GM23338 (cell line): ENCODE measurements at regions not wholly inside any gene's neighbourhood (a gene's known extent, or its start where the extent isn't known, plus 50 kb on each side); places are given as distances from the start of the nearest gene placed in this dataset.

Experiments
- ATAC-seq: fragments of 200-7000 bp; cut with Tn5 transposase; 3 replicates; pipeline ENCODE4 v1.9.1; 2020
- DNase-seq: peaks from one replicate; pipeline ENCODE4 v3.0.0-alpha.2; 2015; ENCODE audit warnings: low spot score
- H2AFZ ChIP-seq: fragments of 200-600 bp; sonication (generic); 2 replicates; pipeline ENCODE4 v1.8.0; 2016; ENCODE audit warnings: antibody characterized with exemption, mild to moderate bottlenecking, moderate library complexity
- H3F3A ChIP-seq: fragments of 200-600 bp; sonication (generic); replicated peaks from 2 replicates; pipeline ENCODE4 v1.8.0; 2017; ENCODE audit warnings: antibody characterized with exemption, mixed run types, low read depth
- H3K27ac ChIP-seq: fragments of 200-600 bp; sonication (generic); 2 replicates; pipeline ENCODE4 v1.6.1; 2016; ENCODE audit warnings: low read depth
- H3K27me3 ChIP-seq: fragments of 200-600 bp; sonication (generic); 2 replicates; pipeline ENCODE4 v1.8.0; 2016; ENCODE audit warnings: mild to moderate bottlenecking, mixed run types, moderate library complexity; ENCODE audit not compliant: insufficient read depth
- H3K36me3 ChIP-seq: fragments of 200-600 bp; sonication (generic); 2 replicates; pipeline ENCODE4 v1.8.0; 2016; ENCODE audit warnings: mild to moderate bottlenecking; ENCODE audit not compliant: insufficient read depth
- H3K4me1 ChIP-seq: fragments of 200-600 bp; sonication (generic); 2 replicates; pipeline ENCODE4 v1.8.0; 2016; ENCODE audit warnings: mild to moderate bottlenecking, moderate library complexity; ENCODE audit not compliant: insufficient read depth
- H3K4me2 ChIP-seq: fragments of 200-600 bp; sonication (generic); 2 replicates; pipeline ENCODE4 v1.7.1; 2017; ENCODE audit warnings: mixed run types
- H3K4me3 ChIP-seq: fragments of 200-600 bp; sonication (generic); 2 replicates; pipeline ENCODE4 v1.6.1; 2016; ENCODE audit warnings: mixed run types
- H3K79me2 ChIP-seq: fragments of 200-600 bp; sonication (generic); replicated peaks from 2 replicates; pipeline ENCODE4 v1.8.0; 2017; ENCODE audit warnings: mild to moderate bottlenecking; ENCODE audit not compliant: insufficient read depth
- H3K9me2 ChIP-seq: fragments of 200-600 bp; sonication (generic); 2 replicates; pipeline ENCODE4 v1.8.0; 2017; ENCODE audit not compliant: insufficient read depth
- H4K20me1 ChIP-seq: fragments of 200-600 bp; sonication (generic); replicated peaks from 2 replicates; pipeline ENCODE4 v1.8.0; 2017; ENCODE audit warnings: mild to moderate bottlenecking; ENCODE audit not compliant: insufficient read depth
- H3K27ac Mint-ChIP-seq: 2 replicates; pipeline ENCODE4 v1.8.0; 2020; ENCODE audit warnings: inconsistent platforms, mild to moderate bottlenecking, moderate library complexity, mixed read lengths
- H3K27me3 Mint-ChIP-seq: 3 replicates; pipeline ENCODE4 v1.8.0; 2022; ENCODE audit warnings: low read depth, mild to moderate bottlenecking, moderate library complexity, mixed read lengths, inconsistent platforms; ENCODE audit not compliant: insufficient read depth, poor library complexity
- H3K36me3 Mint-ChIP-seq: 3 replicates; pipeline ENCODE4 v1.8.0; 2021; ENCODE audit warnings: low read depth, mild to moderate bottlenecking, inconsistent platforms, moderate library complexity, mixed read lengths
- H3K4me1 Mint-ChIP-seq: 3 replicates; pipeline ENCODE4 v1.8.0; 2020; ENCODE audit warnings: mild to moderate bottlenecking, inconsistent platforms, mixed read lengths
- H3K4me3 Mint-ChIP-seq: 3 replicates; pipeline ENCODE4 v1.8.0; 2021; ENCODE audit warnings: moderate library complexity, mild to moderate bottlenecking, inconsistent platforms, mixed read lengths
- H3K9me3 Mint-ChIP-seq: 3 replicates; pipeline ENCODE4 v1.8.0; 2020; ENCODE audit warnings: moderate library complexity, mild to moderate bottlenecking, inconsistent platforms, mixed read lengths
- CREB1 ChIP-seq: fragments of 250-450 bp; sonication (Bioruptor Pico); IDR thresholded peaks from 2 replicates; pipeline ENCODE4 v1.5.0; 2020; ENCODE audit warnings: low read depth, mild to moderate bottlenecking, moderate library complexity
- ETS1 ChIP-seq: IDR thresholded peaks from 2 replicates; pipeline ENCODE4 v1.6.1; 2016; ENCODE audit warnings: antibody characterized with exemption
- EZH2 ChIP-seq: fragments of 200-600 bp; sonication (generic); IDR thresholded peaks from one replicate; pipeline ENCODE4 v1.8.0; 2017; ENCODE audit warnings: antibody characterized with exemption, mild to moderate bottlenecking, low read depth; ENCODE audit not compliant: unreplicated experiment
- EZH2phosphoT487 ChIP-seq: fragments of 200-600 bp; sonication (generic); IDR thresholded peaks from one replicate; pipeline ENCODE4 v1.8.1; 2018; ENCODE audit warnings: antibody characterized with exemption; ENCODE audit not compliant: unreplicated experiment
- ZNF462 ChIP-seq: fragments of 250-450 bp; sonication (Bioruptor Pico); IDR thresholded peaks from 2 replicates; pipeline ENCODE4 v1.5.0; 2020; ENCODE audit warnings: mild to moderate bottlenecking, moderate library complexity

DNA sequence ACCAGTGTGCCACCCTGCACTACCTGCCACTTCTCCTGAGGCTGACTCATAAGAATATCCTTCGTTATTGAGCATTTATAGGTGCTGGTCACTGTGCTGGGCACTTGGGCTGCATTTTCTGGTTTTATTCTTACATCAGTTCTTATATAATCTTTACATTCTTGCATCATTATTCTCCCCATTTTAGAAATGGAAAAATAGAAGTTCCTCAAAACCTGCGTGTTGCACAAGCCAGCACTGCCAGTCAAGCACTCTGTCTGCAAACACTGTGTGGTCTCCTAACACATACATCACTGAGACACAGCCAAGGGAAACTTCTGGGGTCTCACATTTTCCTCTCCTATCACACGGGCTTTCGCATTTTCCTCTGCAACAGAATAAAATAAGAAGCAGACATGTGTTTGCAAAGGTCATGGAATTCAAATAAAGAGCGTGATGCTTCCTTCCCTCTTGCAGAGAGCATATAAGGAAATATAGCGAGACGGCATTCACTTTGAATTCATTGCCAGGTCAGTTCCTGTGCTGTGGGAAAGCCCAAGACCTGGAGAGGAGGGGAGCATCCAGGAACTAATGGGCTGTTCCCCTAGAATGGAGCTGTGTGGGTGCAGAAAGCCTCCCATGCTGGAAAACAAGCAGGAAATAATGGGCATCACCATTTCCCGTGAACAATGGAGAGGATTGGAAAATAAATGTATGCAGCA is 73.9 kb upstream of the SEZ6L start (continued):
- TF ChIP-seq ZNF462 (CRISPR knock-in tag) (no peak), EZH2 (no peak), ETS1 (no peak), CREB1 (CRISPR knock-in tag) (no peak)

DNA sequence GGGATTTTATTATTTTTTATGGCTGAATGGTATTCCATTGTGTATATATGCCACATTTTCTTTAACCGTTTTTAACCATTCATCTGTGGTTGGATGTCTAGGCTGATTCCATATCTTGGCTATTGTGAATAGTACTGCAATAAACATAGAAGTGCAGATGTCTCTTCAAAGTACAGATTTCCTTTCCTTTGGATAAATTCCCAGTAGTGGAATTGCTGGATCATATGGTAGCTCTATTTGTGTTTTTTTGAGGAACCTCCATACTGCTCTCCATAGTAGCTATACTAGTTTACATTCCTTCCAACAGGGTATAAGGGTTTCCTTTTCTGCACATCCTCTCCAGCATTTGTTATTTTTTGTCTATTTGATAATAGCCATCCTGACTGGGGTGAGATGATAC is 71.9 kb upstream of the SEZ6L start:
- H2AFZ ChIP-seq, result no peak overlapping the region
- H4K20me1 ChIP-seq, result no peaks in the 10 kb centered on the region
- no peak overlapping the region for H3K4me3 Mint-ChIP-seq

More for the DNA sequence above, 71.9 kb upstream of the SEZ6L start:
- no peak for TF ChIP-seq EZH2phosphoT487
- H3K9me2 ChIP-seq, result 0 out of 2 replicates have a peak, but pooled peaks cover 10% of the 10 kb centered on the region
- H3K4me3 ChIP-seq, result no peak overlapping the region
- no peaks in the 10 kb centered on the region for H3K36me3 ChIP-seq
- H3K4me2 ChIP-seq, result no peak overlapping the region
- H3K27ac ChIP-seq, result no peak overlapping the region
- no peaks in the 10 kb centered on the region for H3K36me3 Mint-ChIP-seq
- H3K79me2 ChIP-seq, result no peaks in the 10 kb centered on the region
- DNase-seq (no peak), ATAC-seq (no peak)
- peaks cover 13% of the 10 kb centered on the region; the same call in 2 of the 3 replicates for H3K9me3 Mint-ChIP-seq
- H3K27ac Mint-ChIP-seq, result no peak overlapping the region
- no peaks in the 10 kb centered on the region for H3K27me3 ChIP-seq
- no peaks in the 10 kb centered on the region for H3F3A ChIP-seq
- peaks cover 8% of the 10 kb centered on the region for H3K27me3 Mint-ChIP-seq
- no peaks in the 10 kb centered on the region for H3K4me1 ChIP-seq
- no peaks in the 10 kb centered on the region for H3K4me1 Mint-ChIP-seq
